GM19035 (cell line): ENCODE measurements at regions not wholly inside any gene's neighbourhood (a gene's known extent, or its start where the extent isn't known, plus 50 kb on each side); places are given as distances from the start of the nearest gene placed in this dataset.
"Not testable (repeated sequence)": the region's sequence is repeated elsewhere in the genome, so short reads cannot be mapped to it uniquely, and the experiment has no call there.

Experiments
- ATAC-seq: cut with Tn5 transposase; IDR thresholded peaks from one replicate; pipeline ENCODE4 v1.9.1; 2021; ENCODE audit not compliant: unreplicated experiment

- no peak for ATAC-seq
These were observed 236.4 kb downstream of the TFEC start for GRCh38 chr7:115793958-115794702.

- ATAC-seq: no peak
These were observed 240.7 kb downstream of the TFEC start for GRCh38 chr7:115789901-115790300.

- ATAC-seq: not testable (repeated sequence)
These were observed 241.1 kb downstream of the TFEC start for GRCh38 chr7:115789473-115789872.

- ATAC-seq: no peak
These were observed 247.7 kb downstream of the TFEC start for GRCh38 chr7:115782696-115783490.

GRCh38 chr7:115779561-115779960, 251.0 kb downstream of the TFEC start:
- no peak for ATAC-seq

GRCh38 chr7:115775981-115776380, 254.6 kb downstream of the TFEC start:
- ATAC-seq: no peak

GRCh38 chr7:115763347-115763746, 267.2 kb downstream of the TFEC start:
- ATAC-seq: no peak

GRCh38 chr7:115758025-115758424, 272.5 kb downstream of the TFEC start:
- no peak for ATAC-seq

- no peak for ATAC-seq
These were observed 276.3 kb downstream of the TFEC start for GRCh38 chr7:115754226-115754625.

- ATAC-seq: no peak
These were observed 280.6 kb downstream of the TFEC start for GRCh38 chr7:115749924-115750323.

- ATAC-seq: no peak
These were observed 282.3 kb downstream of the TFEC start for GRCh38 chr7:115748123-115748738.

GRCh38 chr7:115747174-115747573, 283.4 kb downstream of the TFEC start:
- ATAC-seq: no peak

GRCh38 chr7:115740043-115740442, 290.5 kb downstream of the TFEC start:
- no peak for ATAC-seq

- ATAC-seq: no peak
These were observed 295.9 kb downstream of the TFEC start for GRCh38 chr7:115734641-115735040.

- ATAC-seq: no peak
These were observed 298.6 kb downstream of the TFEC start for GRCh38 chr7:115731796-115732471.

- ATAC-seq: no peak
These were observed 302.0 kb downstream of the TFEC start for GRCh38 chr7:115728518-115728917.

- no peak for ATAC-seq
These were observed 306.0 kb downstream of the TFEC start for GRCh38 chr7:115724400-115725056.

- no peak for ATAC-seq
These were observed 308.1 kb downstream of the TFEC start for GRCh38 chr7:115722302-115722977.

GRCh38 chr7:115721293-115722217, 309.0 kb downstream of the TFEC start:
- ATAC-seq: no peak
